NCI-H1930 (cell line): ENCODE measurements at regions not wholly inside any gene's neighbourhood (a gene's known extent, or its start where the extent isn't known, plus 50 kb on each side); places are given as distances from the start of the nearest gene placed in this dataset.
"Not testable (repeated sequence)": the region's sequence is repeated elsewhere in the genome, so short reads cannot be mapped to it uniquely, and the experiment has no call there.

ENCODE experiments used
- DNase-seq, 2 experiments: peaks; one replicate each; lab custom pipeline; 2025; lab: John Stamatoyannopoulos, UW

- DNase-seq, result no peak
Observed at GRCh38 chr7:94311515-94311914, 83.2 kb upstream of the COL1A2 start.

GRCh38 chr7:94313926-94314325 is 80.8 kb upstream of the COL1A2 start:
- DNase-seq, result no peak

GRCh38 chr7:94314413-94315410 is 80.0 kb upstream of the COL1A2 start:
- no peak for DNase-seq

- not testable (repeated sequence) for DNase-seq
Observed at GRCh38 chr7:94321138-94321537, 73.6 kb upstream of the COL1A2 start.

GRCh38 chr7:94323844-94324243 is 70.9 kb upstream of the COL1A2 start:
- DNase-seq, result no peak

- DNase-seq, result no peak
Observed at GRCh38 chr7:94324380-94325121, 70.1 kb upstream of the COL1A2 start.

- DNase-seq, result no peak
Observed at GRCh38 chr7:94325122-94325475, 69.6 kb upstream of the COL1A2 start.

GRCh38 chr7:94330269-94331020 is 64.2 kb upstream of the COL1A2 start:
- DNase-seq, result no peak

GRCh38 chr7:94332571-94332970 is 62.1 kb upstream of the COL1A2 start:
- DNase-seq, result no peak

GRCh38 chr7:94333810-94334209 is 60.9 kb upstream of the COL1A2 start:
- DNase-seq, result no peak

GRCh38 chr7:94335586-94335985 is 59.1 kb upstream of the COL1A2 start:
- no peak for DNase-seq

- DNase-seq, result no peak
Observed at GRCh38 chr7:94336009-94336408, 58.7 kb upstream of the COL1A2 start.

GRCh38 chr7:94338921-94339371 is 55.7 kb upstream of the COL1A2 start:
- no peak for DNase-seq

GRCh38 chr7:94344826-94345225 is 49.9 kb upstream of the COL1A2 start:
- DNase-seq, result no peak
